HG02588 (cell line): ENCODE measurements at regions not wholly inside any gene's neighbourhood (a gene's known extent, or its start where the extent isn't known, plus 50 kb on each side); places are given as distances from the start of the nearest gene placed in this dataset.
"Not testable (repeated sequence)": the region's sequence is repeated elsewhere in the genome, so short reads cannot be mapped to it uniquely, and the experiment has no call there.

Experiments
- ATAC-seq: cut with Tn5 transposase; IDR thresholded peaks from one replicate; pipeline ENCODE4 v1.9.1; 2021; ENCODE audit warnings: mild to moderate bottlenecking, moderate library complexity; ENCODE audit not compliant: unreplicated experiment

DNA sequence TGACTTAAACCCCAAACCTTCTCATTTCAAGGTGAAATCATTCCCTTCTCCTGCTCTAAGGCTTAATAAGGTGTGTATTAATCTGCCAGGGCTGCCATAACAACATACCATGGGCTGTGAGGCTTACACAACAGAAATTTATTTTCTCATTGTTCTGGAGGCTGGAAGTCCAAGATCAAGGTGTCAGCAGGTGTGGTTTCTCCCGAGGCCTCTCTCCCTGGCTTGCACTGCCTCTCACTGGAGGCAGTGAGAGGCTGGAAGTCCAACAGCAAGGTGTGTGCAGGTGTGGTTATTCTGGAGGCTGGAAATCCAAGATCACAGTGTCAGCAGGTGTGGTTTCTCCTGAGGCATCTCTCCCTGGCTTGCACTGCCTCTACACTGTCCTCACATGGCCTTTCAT, 280.3 kb upstream of the TUT7 start:
- no peak for ATAC-seq

GRCh38 chr9:86633945-86634344, 279.7 kb upstream of the TUT7 start:
- ATAC-seq = no peak

DNA sequence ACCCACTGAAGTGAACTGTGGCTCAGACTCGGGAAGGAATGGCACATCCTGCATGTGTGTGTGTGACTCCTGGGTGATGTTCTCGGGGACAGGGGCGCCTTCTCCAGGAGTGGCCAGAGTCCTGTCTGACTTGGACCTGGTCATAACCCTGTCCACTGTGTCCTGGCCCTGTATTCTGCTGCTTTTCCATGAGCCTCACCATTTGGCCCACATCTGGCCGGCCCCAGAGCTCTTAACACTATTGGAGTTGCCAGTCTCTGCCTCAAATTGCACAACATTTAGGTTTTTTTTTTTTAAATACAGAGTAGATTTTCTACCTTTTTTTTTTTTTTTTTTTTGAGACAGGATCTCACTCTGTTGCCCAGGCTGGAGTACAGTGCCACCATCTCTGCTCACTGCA, 278.3 kb upstream of the TUT7 start:
- no peak for ATAC-seq

GRCh38 chr9:86629530-86629929, 275.3 kb upstream of the TUT7 start:
- ATAC-seq = no peak

DNA sequence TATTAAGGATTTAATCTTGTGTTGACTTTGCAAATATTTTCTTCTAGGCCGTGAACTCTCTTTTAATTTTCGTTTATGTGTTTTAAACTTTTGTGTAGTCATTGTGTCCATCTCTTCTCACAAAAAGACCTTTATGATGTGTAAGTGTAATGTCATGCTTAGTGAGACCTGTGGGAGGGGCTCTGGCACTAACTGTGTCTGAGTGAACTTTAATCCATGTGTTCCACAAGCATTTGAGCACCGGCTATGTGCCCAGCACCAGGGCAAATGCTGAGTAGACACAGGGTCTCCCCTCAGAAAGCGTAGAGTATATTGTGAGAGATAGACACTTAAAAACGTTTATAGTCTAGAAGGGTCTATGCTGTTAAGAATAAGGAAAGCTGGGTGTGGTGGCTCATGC, 272.6 kb upstream of the TUT7 start:
- no peak for ATAC-seq

DNA sequence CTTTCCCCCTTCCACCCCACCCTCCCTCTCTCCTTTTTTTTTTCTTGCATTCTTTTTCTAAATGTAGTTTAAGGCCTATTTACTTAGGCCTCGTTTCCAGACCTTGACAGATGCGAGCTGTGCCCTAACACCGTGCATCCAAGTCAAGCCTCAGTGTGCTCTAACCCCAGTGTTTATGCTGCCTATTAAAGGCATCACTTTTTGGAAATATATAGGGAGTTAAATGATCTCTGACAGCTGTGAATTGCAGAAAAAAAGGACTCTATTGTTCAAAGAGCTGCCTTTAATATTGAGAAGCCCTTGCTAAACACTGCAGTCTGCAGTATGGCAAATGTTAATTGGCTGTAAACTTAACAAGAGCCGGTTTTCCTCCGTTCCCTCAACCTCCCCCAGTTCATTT, 270.4 kb upstream of the TUT7 start:
- ATAC-seq = no peak

DNA sequence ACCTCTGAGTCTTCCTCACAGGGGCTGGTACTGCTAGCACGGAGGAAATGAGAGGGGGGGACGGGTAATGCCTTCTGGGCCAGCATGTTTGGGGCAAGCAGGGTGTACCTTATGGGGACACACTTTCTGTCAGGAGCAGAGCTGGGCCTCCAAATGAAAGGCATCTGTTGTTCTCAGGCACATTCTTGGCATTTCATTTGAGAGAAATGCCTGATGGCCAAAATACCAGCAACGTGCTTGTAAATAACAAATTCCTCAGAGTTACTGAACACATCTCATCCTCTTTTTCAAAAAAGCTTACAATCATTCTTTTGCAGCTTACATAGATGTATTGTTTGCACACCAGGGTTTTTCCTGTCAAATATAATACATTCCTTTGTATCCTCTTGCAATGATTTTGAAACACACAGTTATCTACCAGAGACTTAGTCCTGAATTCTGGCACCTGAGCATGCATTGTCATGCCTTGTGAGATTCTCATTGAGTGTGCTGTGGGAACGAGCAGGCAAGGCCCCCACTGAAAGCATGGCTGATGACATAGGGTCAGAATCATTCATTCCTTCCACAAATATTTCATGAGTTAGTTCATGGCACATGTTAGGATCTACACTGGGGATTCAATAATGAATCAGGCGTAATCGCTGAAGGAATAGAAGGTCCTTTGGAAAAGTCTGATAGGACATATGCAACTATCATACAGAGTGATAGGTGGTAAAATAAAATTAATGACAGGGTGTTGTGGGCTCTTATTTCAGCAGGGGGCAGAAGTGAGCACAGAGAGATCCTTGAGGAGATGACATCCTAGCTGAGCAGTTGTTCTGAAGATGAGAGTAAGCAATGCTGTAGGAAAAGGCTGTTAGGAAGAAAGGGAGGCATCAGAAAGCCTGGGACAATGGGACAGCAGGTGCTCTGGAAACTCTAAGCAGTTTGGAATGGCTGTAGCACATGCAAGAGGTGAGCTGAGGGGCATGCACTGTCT, 260.9 kb upstream of the TUT7 start:
- ATAC-seq = no peak

DNA sequence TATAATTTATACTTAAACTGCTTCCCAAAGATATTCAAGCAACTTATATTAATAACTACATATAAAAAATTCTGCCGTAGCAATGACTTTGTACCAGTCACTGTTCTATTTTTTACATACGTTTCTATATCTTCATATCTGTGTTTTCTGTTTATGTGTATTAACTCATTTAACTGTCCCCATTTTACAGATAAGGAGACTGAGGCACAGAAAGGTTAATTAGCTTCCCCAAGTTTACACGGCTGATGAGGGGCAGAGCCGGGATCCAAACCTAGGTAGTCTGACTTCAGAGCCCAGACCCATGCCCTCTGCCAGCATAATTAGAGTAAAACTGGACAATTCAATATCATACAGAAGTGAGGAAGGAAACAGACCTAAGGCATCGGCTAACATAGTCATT, 259.7 kb upstream of the TUT7 start:
- ATAC-seq = no peak

- ATAC-seq = not testable (repeated sequence)
These were observed 257.3 kb upstream of the TUT7 start for GRCh38 chr9:86611534-86611933.

DNA sequence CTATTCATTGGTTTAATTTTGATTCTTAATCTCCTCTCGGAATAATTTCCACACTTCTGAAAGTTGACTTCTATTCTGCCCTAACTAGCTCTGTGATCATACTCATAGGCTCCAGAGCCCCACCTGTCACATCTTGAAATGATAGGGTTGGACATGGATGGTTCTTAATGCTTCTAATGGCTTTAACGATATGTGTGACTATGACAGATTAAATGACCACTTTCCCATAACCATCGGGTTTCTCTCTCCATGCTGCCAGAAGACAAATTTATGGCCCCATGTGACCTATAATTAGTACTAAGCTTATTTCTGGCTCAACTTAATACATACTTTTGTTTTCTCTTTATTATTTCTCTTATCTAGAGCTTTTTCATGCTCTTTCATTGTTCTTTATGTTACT, 251.1 kb upstream of the TUT7 start:
- ATAC-seq = no peak

DNA sequence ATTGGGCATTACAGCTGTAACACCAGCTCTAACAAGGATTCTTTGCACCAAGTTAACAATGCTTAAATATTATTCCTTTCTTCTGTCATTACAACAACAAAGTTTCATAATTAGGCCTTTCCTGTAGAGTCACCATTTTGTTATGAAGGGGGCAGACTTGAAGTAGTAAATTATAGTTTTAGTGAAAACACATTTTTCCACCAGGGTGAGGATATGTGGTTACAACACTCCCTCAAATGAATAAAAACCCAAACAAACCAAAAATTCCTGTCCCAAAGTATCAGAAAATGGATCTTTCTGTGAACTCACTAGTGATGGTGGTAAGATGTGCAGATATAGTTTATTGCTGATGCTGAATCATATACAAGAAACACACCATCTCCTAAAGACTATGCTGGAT, 250.5 kb upstream of the TUT7 start:
- no peak for ATAC-seq

DNA sequence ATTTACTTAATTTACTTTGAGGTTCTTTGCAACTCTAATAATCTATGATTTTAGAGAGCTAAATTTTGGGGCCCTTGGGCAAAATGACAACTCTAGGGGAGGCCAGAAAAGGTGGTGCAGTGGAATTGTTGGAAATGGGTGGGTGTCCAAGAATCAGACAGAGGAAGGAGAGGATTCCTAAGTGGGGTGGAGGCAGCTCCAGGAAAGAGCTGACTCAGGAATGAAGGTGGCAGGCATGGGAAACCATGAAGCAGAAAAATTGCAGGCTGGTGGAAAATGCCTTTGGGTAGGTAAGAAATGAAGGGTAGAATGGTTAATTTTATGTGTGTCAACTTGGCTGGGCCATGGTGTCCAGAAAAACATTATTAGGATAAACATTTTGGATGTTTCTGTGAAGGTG, 248.5 kb upstream of the TUT7 start:
- ATAC-seq = no peak

- ATAC-seq = no peak
These were observed 247.5 kb upstream of the TUT7 start for GRCh38 chr9:86601697-86602096.

DNA sequence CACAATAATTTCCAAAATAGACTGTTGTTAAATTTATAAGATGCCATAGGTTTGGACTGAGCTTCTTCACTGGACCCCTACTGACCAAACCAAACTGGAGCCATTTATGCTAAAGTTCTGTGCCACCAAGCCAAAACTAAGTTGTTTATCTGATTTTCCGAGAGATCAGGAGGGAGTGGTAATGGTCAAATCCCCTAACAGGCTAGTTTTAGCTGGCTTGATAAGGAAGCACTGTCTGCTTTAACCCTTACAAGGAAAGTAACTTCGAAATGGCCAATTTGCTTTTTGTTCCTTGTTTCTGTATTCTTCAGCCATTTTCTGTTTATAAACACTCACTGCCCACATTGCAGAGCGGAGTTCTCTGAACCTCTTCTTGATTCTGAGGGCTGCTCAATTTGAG, 246.8 kb upstream of the TUT7 start:
- no peak for ATAC-seq

- ATAC-seq = no peak
These were observed 246.1 kb upstream of the TUT7 start for GRCh38 chr9:86600291-86600690.

GRCh38 chr9:86599561-86599960, 245.4 kb upstream of the TUT7 start:
- no peak for ATAC-seq

- ATAC-seq = no peak
These were observed 244.4 kb upstream of the TUT7 start for GRCh38 chr9:86598411-86599239.

DNA sequence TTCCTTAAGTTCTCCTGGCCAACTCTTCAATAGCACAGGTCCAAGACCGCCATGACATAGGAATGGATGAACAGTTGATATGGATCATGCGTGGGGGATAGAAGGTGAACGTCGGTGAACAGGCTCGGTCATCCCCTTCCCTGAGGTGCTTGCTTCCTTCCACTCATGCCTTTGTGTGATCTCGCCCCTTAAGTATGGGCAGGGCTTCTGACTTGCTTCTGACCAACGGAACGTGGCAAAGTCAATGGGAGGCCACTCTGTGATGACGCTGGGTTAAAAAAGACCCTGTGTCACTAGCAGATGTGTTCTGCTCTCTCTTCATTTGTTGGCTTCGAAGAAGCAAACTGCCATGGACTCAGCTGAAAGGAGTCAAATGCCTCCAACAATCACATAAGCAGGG, 240.5 kb upstream of the TUT7 start:
- ATAC-seq = no peak

DNA sequence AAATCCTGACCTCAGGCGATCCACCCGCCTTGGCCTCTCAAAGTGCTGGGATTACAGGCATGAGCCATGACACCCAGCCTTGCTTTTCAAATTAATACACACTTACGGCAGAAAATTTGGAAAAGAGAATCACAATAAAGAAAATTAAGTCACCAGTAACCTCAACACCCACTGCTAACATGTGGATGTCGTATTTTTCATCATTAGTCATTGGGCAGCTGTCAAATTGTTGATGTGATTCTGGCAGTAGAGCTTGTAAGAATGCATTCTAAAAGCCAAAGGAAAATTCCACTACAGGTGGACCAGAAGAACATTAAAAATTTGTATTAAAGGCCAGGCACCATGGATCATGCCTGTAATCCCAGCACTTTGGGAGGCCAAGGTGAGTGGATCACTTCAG, 237.3 kb upstream of the TUT7 start:
- ATAC-seq = no peak

DNA sequence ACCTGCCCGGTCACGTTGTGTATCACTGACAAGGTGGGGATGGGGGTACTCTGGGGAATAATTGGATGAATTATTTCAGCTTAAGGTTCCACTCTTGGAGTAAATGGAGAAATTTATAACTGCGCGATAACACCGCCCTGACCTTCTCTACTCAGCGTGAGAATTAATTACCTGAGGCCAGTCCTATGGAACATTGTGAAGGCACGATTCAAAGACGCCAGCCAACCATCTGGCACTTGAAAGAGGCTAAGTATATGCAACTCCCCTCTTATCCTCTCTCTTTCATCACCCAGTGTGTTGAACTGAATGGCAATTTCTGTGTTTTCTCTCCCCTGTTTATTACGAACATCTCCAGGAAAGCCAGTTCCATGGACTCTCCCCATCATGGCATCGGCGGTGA, 235.5 kb upstream of the TUT7 start:
- ATAC-seq = no peak

- ATAC-seq = no peak
These were observed 235.1 kb upstream of the TUT7 start for GRCh38 chr9:86589273-86589672.

- no peak for ATAC-seq
These were observed 231.9 kb upstream of the TUT7 start for GRCh38 chr9:86586144-86586494.
